HL-60/S4 treated with retinoic acid at 250 ng/mL for 4 days and 3 days (cell line): ENCODE measurements at regions not wholly inside any gene's neighbourhood (a gene's known extent, or its start where the extent isn't known, plus 50 kb on each side); places are given as distances from the start of the nearest gene placed in this dataset.

Source experiments
- in situ Hi-C: fragments of 300-500 bp; cut with MboI; formaldehyde crosslinking; loops from 2 replicates; pipeline ENCODE4 v1.7.0; 2022; ENCODE audit warnings: low sequenced_read_pairs

DNA sequence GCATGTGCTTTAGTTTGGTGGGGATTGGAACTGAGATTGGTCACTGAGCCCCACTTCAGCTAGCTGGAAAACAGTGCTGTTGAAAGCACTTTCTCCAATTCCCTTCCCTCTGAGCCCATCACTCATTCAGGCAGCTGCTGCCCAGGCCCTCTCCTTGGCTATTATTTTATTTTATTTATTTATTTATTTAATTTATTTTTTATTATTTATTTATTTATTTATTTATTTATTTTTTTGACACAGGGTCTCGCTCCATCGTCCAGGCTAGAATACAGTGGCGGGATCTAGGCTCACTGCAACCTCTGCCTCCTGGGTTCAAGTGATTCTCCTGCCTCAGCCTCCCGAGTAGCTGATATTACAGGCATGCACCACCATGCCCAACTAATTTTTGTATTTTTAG, 51.8 kb upstream of the RBPJ start:
- in situ Hi-C loops, result no loop called here
